DOHH2 (cell line): ENCODE measurements at regions not wholly inside any gene's neighbourhood (a gene's known extent, or its start where the extent isn't known, plus 50 kb on each side); places are given as distances from the start of the nearest gene placed in this dataset.

Source experiments
- CTCF ChIP-seq: fragments of 200-600 bp; sonication (generic); IDR thresholded peaks from one replicate; pipeline ENCODE4 v1.5.1; 2014; ENCODE audit warnings: antibody characterized with exemption, mild to moderate bottlenecking, low read depth, low read length; ENCODE audit not compliant: poor library complexity, severe bottlenecking
- EZH2phosphoT487 ChIP-seq: fragments of 200-600 bp; sonication (generic); IDR thresholded peaks from 2 replicates; pipeline ENCODE4 v1.6.1; 2017; ENCODE audit warnings: borderline replicate concordance, mild to moderate bottlenecking, antibody characterized with exemption, low read length, moderate library complexity, mixed read lengths

GRCh38 chr14:57085043-57085442, 183.7 kb downstream of the EXOC5 start:
- TF ChIP-seq CTCF, result no peak
- no peak for TF ChIP-seq EZH2phosphoT487
